NCI-H2227 treated with DMSO at 0.1 percent for 48 hours (cell line): ENCODE measurements at regions not wholly inside any gene's neighbourhood (a gene's known extent, or its start where the extent isn't known, plus 50 kb on each side); places are given as distances from the start of the nearest gene placed in this dataset.

Source experiments
- DNase-seq: peaks from one replicate; lab custom pipeline; 2025; lab: John Stamatoyannopoulos, UW

DNA sequence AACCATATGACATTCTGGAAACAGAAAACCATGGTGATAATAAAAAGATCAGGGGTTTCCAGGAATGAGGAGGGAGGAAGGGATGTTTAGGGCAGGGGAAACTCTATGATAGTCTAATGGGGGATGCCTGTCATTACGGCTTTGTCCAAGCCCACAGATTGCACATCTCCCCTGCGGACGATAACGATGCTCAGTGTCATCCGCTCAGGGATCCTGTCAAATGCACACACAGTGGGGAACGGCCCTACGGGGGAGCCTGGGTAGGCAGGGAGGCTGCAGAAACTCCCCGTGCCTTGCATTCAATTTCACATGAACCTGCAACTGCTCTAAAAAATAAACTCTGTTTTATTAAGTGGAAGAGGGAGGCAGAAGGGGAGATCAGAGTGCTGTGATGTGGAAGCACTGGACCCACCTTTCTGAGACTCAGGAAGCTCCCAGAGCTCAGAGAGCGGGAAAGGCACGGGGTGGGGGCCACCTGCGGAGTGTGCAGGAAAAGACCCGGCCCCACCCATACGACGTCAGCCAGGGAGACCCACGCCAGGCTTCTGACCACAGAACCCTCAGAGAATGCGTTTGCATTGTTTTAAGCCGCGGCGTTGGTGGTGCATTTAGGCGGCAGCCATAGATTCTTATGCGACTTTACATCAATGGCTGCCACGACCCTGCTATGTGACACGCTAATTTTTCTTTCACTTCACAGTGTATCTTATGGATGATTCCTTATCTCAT is 543.5 kb downstream of the BRD1 start:
- no peak for DNase-seq

- DNase-seq: no peak
Measured at GRCh38 chr22:49282596-49282995, 545.1 kb downstream of the BRD1 start.

DNA sequence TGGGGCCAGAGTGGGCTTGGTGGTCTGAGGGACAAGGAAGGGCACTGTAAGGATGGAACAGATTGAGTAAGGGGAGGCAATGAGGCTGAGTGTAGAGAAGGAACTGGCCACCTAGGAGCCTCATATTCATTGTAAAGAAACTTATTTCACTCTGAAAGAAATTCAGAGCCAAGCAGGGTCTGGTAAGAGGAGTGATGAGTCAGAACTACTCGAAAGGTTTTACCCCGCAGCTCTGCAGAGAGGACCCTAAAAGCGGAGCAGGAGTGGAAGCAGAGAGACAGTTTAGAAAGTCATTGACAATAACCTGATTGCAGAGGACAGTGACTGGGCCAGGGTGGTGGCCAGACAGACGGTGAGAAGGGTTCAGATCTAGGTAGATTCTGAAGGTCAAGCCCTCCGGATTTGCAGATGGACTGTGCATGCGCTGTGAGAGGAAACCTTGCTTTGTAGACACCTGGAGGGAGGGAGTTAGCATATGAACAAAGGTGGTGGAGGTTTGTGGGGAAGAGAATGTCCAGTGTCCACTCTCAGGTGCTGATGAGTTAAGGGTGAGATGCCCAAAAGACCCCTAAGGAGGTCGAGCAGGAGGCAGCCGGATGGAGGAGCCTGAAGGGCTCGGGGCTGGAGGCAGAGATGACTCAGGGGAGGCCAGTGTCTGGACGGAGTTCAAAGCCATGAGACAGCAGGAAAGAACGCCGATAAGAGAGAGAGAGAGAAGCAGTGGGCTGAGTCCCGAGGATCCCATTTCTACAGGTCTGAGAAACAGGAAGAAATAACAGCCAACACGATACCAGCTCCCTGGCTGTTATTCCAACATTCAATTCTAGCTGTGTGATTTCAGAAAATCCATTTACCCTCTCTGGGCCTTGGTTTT is 546.0 kb downstream of the BRD1 start:
- no peak for DNase-seq

DNA sequence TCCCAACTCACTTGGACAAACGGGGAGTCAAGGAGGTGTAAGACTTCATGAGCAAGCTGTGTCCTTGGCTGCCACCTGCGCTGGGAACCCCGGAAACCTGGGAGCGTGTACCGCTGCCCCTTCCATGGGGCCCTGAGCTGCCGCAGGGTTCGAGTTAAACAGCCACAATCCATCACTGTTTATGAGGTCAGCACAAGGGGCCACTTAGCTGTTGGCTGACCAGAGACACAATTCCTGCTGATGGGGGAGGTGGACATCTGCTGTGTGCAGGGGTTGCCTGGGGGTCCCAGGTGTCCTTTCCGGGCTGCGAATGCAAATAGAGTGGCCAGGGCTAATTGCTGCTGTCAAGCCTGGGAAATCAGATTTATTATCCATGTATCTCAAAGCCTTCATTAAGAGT is 549.3 kb downstream of the BRD1 start:
- DNase-seq: no peak

DNA sequence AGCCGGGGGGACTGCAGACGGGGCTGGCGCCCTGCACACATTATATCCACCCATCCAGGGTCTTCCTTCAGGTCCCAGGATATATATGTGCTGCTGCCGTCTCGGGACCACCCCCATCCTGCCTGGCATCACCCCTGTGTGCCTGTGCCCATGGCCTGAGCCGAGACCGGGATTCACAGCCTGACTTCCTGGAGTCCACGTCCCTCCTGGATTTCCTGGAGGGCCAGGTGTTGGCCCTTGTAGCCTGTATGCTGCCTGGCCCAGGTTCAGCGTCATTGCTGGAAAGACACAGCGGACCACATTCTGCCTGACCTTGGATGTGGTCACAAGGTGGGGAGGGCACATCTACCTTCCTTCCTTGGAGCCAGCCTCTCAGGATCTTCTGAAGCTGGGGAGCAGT is 551.1 kb downstream of the BRD1 start:
- no peak for DNase-seq

DNA sequence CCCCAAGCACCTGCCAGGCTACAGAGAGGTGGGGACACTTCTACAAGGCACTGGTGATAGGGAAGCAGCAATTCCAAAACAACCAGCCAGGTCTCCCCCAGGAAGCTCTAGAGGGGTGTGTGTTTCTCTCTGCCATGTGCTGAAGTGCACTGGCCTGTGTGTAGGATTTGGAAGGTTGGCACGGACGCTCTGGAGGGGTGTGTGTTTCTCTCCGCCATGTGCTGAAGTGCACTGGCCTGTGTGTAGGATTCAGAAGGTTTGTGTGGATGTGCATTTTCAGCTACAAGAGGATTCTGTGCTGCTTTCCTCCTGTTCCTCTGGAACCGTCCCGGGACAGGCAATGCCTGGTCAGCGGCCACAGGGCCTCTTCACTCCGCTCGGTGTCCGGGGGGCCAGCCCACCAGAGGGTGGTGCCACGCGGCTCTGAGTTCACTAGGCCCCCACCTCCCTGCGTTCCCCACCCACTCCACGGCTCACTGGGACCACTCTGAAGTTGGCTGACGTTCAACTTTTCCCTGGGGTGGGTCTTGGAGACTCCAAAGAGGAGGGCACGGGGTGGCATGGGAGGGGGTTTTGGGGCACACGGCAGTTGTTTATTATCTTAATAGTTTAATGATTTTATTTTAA is 552.8 kb downstream of the BRD1 start:
- no peak for DNase-seq

- no peak for DNase-seq
Measured at GRCh38 chr22:49272546-49273125, 555.0 kb downstream of the BRD1 start.

- DNase-seq: no peak
Measured at GRCh38 chr22:49271831-49272230, 555.8 kb downstream of the BRD1 start.

DNA sequence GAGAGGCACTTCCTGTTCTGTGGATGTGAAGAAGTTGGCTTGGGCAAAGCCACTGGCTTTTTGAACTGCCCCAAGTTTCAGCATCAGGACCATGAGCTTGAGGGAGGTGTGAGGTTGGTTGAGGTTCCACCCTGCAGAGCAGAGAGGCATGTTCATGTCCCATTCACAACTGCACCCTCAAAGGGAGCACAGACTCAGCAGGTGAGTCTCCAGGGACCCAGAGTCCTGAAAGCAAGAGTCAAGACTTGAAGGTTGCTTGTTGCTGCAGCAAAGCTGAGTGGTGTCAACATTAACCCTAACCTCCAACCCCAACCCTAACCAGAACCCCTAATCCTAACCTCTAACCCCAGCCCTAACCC is 556.3 kb downstream of the BRD1 start:
- no peak for DNase-seq

DNA sequence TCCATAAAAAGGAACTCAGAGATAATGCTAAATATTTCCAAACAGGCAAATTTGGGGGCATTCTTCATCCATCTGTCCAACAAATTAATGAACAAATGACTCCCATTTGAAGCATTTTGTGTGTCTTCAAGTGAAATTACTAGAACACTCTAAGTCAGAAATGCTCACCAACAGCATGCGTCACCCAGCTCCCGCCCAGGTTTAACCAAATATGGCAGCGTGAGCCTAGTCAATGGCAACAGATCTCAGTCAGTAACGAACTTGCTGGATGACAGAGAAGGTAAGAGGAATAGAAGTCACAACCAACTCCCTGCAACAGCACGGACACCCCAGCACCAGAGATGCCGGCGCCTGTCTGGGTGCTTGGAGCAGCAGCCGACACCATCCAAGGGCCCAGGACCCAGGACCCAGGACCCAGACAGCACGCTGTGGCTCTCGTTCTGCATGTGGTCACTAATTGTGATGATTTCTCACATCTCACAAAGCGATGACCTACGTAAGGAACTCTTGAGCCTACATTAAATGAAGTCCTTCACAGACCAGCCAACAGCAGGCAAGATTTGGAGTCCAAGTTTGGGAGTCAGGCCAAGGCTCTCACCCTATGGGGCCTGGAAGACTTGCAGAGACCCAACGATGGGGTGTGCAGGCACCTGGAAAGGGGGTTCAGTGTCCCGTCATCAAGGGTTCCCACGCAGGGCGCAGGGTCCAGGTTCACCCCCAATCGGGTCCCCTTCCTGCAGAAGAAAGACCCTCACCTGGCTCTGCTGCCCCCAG is 556.9 kb downstream of the BRD1 start:
- DNase-seq: no peak

DNA sequence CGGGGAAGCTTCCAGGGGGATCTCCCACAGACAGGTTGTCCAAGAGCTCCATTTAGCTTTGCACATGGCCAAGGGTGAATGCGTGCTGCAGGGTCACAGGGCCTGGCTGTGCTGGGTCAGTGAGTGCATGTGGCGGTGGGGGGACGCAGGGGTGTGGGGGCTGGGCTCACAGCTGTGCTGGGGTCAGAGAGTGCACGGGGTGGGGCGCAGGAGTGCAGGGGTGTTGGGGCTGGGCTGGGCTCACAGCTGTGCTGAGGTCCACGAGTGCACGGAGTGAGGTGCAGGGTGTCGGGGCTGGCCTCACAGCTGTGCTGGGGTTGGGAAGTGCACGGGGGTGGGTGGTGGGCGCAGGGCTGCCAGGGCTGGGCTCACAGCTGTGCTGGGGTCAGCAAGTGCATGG is 557.7 kb downstream of the BRD1 start:
- DNase-seq: no peak

- DNase-seq: no peak
Measured at GRCh38 chr22:49269371-49269770, 558.3 kb downstream of the BRD1 start.

DNA sequence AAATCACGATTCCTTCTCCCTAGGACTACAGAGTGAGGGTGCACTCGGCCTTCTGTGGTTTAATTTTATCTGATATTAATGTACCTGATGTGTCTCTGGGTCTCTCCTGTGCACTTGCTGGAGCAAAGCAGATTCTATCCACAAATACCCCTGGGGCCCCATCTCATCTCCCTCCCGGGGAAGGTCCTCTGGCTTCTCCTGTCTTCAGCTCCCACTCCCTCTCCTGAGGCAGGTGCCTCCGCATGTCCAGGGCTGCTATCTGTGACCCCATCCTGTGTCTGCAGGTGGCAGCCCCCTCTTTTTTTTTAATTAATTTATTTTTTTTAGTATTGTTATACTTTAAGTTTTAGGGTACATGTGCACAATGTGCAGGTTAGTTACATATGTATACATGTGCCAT is 558.7 kb downstream of the BRD1 start:
- no peak for DNase-seq

DNA sequence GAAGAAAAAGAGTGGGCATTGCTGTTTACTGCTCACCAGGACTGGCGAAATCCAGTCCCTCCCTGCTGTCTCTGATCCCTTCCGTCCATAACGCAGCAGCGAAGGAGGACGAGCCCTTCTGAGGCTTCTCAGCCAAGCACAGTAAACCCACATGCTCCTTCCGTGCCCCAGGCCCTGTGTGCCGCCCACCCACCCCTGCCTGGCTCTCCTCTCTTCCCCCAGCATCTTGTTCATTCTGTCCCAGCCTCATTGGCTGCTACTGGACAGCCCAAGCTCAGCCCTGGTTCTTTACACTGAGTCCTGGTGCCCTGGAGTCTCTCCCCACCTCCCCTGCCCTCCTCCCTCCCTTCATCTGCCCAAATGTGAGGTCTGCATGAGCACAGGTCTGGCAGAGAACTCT is 559.7 kb downstream of the BRD1 start:
- no peak for DNase-seq

DNA sequence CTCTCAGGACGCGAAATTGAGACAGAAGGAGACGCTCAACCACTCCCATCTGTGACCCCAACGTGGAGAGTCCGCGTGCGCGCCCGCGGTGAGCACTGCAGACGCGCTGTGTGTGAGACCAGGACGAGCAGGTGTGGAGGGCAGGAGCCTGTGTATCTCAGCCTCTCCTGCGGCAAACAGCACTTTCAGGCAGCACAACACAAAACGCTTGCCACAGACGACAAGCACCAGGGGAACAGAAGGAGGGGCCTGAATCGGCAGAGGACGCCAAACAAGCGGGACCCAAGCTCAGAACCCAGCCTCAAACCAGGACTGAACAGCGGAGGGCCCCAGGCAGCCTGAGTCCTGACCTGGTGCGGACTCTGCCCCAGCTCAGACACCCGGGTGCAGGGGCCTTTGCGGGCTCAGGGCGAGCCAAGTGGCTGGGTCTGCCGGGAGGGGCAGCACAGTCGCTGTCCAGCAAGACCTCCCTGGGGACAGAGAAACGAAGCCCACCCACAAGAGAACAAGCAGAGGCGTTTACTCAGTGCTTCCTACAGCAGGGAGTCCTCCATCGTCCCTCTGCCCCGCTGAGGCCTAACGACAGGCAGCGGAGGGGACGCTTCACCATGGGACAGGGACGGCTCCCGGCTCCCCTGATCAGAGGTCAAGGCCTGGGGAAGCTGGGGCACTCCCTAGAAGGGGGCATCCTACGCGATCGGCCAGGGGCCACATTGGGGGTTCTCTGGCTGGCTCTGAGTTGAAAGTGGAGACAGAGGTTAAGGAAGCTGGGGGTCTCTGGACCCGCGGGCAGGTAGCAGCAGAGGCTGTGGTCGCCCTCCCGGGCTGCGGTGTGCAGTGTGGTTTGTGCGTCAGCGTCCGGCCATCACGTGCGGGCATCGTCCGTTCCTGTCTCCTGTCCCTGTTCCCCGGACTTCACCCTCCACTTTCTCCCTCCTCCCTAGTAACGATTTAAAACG is 560.8 kb downstream of the BRD1 start:
- no peak for DNase-seq

- no peak for DNase-seq
Measured at GRCh38 chr22:49264696-49265095, 563.0 kb downstream of the BRD1 start.

GRCh38 chr22:49263101-49263500 is 564.6 kb downstream of the BRD1 start:
- DNase-seq: no peak

GRCh38 chr22:49262167-49262566 is 565.5 kb downstream of the BRD1 start:
- no peak for DNase-seq

- no peak for DNase-seq
Measured at GRCh38 chr22:49261616-49262015, 566.1 kb downstream of the BRD1 start.

DNA sequence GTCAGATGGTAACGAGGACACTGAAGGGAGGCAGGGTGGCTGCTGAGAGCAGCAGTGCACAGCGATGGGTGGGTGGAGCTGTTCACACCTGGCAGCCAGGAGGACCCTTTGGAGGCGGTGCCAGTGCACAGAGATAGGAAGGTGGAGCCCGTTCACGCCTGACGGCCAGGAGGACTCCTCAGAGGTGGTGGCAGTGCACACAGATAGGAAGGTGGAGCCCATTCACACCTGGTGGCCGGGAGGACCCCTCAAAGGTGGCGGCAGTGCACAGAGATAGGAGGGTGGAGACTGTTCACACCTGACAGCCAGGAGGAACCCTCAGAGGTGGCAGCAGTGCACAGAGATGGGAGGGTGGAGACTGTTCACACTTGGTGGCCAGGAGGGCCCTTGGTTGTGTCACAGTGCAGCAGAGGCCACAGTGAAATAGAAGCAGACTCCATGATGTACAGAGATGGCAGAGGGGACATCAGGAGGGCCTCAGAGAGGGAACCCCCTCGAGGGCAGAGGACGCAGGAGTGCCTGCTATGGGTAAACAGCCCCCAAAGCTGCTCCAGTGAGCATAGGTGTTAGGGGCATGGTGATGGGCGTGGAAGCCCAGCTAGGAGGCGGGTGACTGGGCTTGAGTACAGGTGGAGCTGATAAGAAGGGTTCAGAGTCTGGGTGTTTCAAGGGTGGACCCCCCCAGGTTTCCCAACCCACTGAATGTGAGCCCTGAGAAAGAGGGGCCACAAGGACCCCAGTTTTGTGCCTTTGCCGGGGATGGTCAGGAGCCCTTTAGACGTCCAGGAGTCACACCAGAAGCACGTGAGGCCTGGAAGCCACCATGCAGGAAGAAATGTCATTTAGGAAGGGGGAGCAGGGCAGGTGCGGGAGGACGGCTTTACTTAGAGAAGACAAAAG is 566.7 kb downstream of the BRD1 start:
- no peak for DNase-seq
